Neural cell (in vitro differentiated cells): ENCODE measurements at regions not wholly inside any gene's neighbourhood (a gene's known extent, or its start where the extent isn't known, plus 50 kb on each side); places are given as distances from the start of the nearest gene placed in this dataset.
A peak's percentile ranks its signal among the peaks of the same experiment; 100 is the strongest.

Experiments used
- H2AFZ ChIP-seq: fragments of 200-600, 300-800 bp; sonication (generic), shearing (Covaris generic); 2 replicates; pipeline ENCODE4 v1.6.0; 2014; ENCODE audit warnings: low read depth, mild to moderate bottlenecking, antibody characterized with exemption, low read length, moderate library complexity
- H3F3A ChIP-seq: fragments of 200-600 bp; shearing (Covaris generic); 2 replicates; pipeline ENCODE4 v1.6.1; 2016; ENCODE audit warnings: mild to moderate bottlenecking, moderate library complexity, mixed read lengths, antibody characterized with exemption, low read length; ENCODE audit not compliant: insufficient read depth, poor library complexity, severe bottlenecking
- H3K27ac ChIP-seq: fragments of 200-600, 300-800 bp; sonication (generic), shearing (Covaris generic); 2 replicates; pipeline ENCODE4 v1.5.1; 2014; ENCODE audit warnings: mild to moderate bottlenecking, low read length, moderate library complexity
- H3K27me3 ChIP-seq: fragments of 300-800, 200-600 bp; sonication (generic), shearing (Covaris generic); 2 replicates; pipeline ENCODE4 v1.6.0; 2014; ENCODE audit warnings: mild to moderate bottlenecking, low read depth, low read length, moderate library complexity; ENCODE audit not compliant: insufficient read depth
- H3K36me3 ChIP-seq: fragments of 300-800, 200-600 bp; sonication (generic), shearing (Covaris generic); 2 replicates; pipeline ENCODE4 v1.5.1; 2014; ENCODE audit warnings: mild to moderate bottlenecking, antibody characterized with exemption, low read length, moderate library complexity; ENCODE audit not compliant: insufficient read depth
- H3K4me2 ChIP-seq: fragments of 300-800, 200-600 bp; sonication (generic), shearing (Covaris generic); 2 replicates; pipeline ENCODE4 v1.6.0; 2014; ENCODE audit warnings: mild to moderate bottlenecking, low read length
- H3K4me3 ChIP-seq: fragments of 300-800, 200-600 bp; sonication (generic), shearing (Covaris generic); 2 replicates; pipeline ENCODE4 v1.5.1; 2014; ENCODE audit warnings: mild to moderate bottlenecking, low read length, moderate library complexity
- H3K79me2 ChIP-seq: fragments of 200-600 bp; shearing (Covaris generic); replicated peaks from 2 replicates; pipeline ENCODE4 v1.6.0; 2014; ENCODE audit warnings: mild to moderate bottlenecking, low read length, moderate library complexity; ENCODE audit not compliant: insufficient read depth
- H3K9ac ChIP-seq: fragments of 300-800, 200-600 bp; sonication (generic), shearing (Covaris generic); 2 replicates; pipeline ENCODE4 v1.6.1; 2016; ENCODE audit warnings: mild to moderate bottlenecking, low read length, mixed read lengths
- H3K9me2 ChIP-seq: fragments of 200-600 bp; shearing (Covaris generic); 2 replicates; pipeline ENCODE4 v1.6.1; 2016; ENCODE audit warnings: mild to moderate bottlenecking, low read length, mixed read lengths; ENCODE audit not compliant: insufficient read depth
- H3K9me3 ChIP-seq: fragments of 200-600, 300-800 bp; sonication (generic), shearing (Covaris generic); 2 replicates; pipeline ENCODE4 v1.6.1; 2016; ENCODE audit warnings: mild to moderate bottlenecking, mixed run types, low read length, moderate library complexity, mixed read lengths
- H4K20me1 ChIP-seq: fragments of 200-600 bp; shearing (Covaris generic); 2 replicates; pipeline ENCODE4 v1.6.1; 2016; ENCODE audit warnings: mild to moderate bottlenecking, mixed run types; ENCODE audit not compliant: insufficient read depth
- EP300 ChIP-seq: fragments of 450-650 bp; conservative IDR thresholded peaks from 2 replicates; pipeline ENCODE4 v1.6.1; 2014; ENCODE audit warnings: antibody characterized with exemption, mild to moderate bottlenecking, moderate library complexity; ENCODE audit not compliant: poor library complexity, severe bottlenecking
- EZH2 ChIP-seq: fragments of 200-600, 300-800 bp; shearing (Covaris generic), sonication (generic); IDR thresholded peaks from 2 replicates; pipeline ENCODE4 v1.6.1; 2014; ENCODE audit warnings: antibody characterized with exemption, low read length, borderline replicate concordance, mild to moderate bottlenecking; ENCODE audit not compliant: insufficient read depth, poor library complexity, severe bottlenecking
- MXI1 ChIP-seq: fragments of 450-650 bp; conservative IDR thresholded peaks from 2 replicates; pipeline ENCODE4 v1.6.1; 2014; ENCODE audit warnings: antibody characterized with exemption, mild to moderate bottlenecking; ENCODE audit not compliant: poor library complexity, severe bottlenecking
- POLR2AphosphoS5 ChIP-seq: IDR thresholded peaks from 2 replicates; pipeline ENCODE4 v1.6.1; 2012
- RAD21 ChIP-seq: fragments of 450-650 bp; conservative IDR thresholded peaks from 2 replicates; pipeline ENCODE4 v1.6.1; 2014; ENCODE audit warnings: antibody characterized with exemption, mild to moderate bottlenecking, moderate library complexity
- SMC3 ChIP-seq: fragments of 450-650 bp; conservative IDR thresholded peaks from 2 replicates; pipeline ENCODE4 v1.6.1; 2014; ENCODE audit warnings: antibody characterized with exemption, mild to moderate bottlenecking, moderate library complexity; ENCODE audit not compliant: poor library complexity
- TAF1 ChIP-seq: IDR thresholded peaks from 2 replicates; pipeline ENCODE4 v1.6.1; 2012; ENCODE audit warnings: low read depth
- TF ChIP-seq, protein P1 (sequence below): IDR thresholded peaks from 2 replicates; pipeline ENCODE4 v1.6.1; 2012; ENCODE audit warnings: borderline replicate concordance
- TF ChIP-seq, protein P2 (sequence below): fragments of 450-650 bp; IDR thresholded peaks from 2 replicates; pipeline ENCODE4 v1.5.1; 2014; ENCODE audit warnings: antibody characterized with exemption, mild to moderate bottlenecking, moderate library complexity; ENCODE audit not compliant: poor library complexity, severe bottlenecking

- Histone ChIP-seq H2AFZ (no peak overlapping the region), H3K79me2 (no peaks in the 10 kb centered on the region), H4K20me1 (no peaks in the 10 kb centered on the region), H3K4me3 (no peak overlapping the region), H3K9me3 (no peaks in the 10 kb centered on the region), H3K27me3 (no peaks in the 10 kb centered on the region), H3K4me2 (no peak overlapping the region), H3K27ac (no peak overlapping the region), H3F3A (no peaks in the 10 kb centered on the region), H3K36me3 (no peaks in the 10 kb centered on the region), H3K9me2 (no peaks in the 10 kb centered on the region), H3K9ac (no peak overlapping the region)
- TF ChIP-seq RAD21: peak; percentile 10
- TF ChIP-seq, protein P1, sequence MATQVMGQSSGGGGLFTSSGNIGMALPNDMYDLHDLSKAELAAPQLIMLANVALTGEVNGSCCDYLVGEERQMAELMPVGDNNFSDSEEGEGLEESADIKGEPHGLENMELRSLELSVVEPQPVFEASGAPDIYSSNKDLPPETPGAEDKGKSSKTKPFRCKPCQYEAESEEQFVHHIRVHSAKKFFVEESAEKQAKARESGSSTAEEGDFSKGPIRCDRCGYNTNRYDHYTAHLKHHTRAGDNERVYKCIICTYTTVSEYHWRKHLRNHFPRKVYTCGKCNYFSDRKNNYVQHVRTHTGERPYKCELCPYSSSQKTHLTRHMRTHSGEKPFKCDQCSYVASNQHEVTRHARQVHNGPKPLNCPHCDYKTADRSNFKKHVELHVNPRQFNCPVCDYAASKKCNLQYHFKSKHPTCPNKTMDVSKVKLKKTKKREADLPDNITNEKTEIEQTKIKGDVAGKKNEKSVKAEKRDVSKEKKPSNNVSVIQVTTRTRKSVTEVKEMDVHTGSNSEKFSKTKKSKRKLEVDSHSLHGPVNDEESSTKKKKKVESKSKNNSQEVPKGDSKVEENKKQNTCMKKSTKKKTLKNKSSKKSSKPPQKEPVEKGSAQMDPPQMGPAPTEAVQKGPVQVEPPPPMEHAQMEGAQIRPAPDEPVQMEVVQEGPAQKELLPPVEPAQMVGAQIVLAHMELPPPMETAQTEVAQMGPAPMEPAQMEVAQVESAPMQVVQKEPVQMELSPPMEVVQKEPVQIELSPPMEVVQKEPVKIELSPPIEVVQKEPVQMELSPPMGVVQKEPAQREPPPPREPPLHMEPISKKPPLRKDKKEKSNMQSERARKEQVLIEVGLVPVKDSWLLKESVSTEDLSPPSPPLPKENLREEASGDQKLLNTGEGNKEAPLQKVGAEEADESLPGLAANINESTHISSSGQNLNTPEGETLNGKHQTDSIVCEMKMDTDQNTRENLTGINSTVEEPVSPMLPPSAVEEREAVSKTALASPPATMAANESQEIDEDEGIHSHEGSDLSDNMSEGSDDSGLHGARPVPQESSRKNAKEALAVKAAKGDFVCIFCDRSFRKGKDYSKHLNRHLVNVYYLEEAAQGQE: no peak
- TF ChIP-seq POLR2AphosphoS5: no peak
- no peak for TF ChIP-seq EZH2
- TF ChIP-seq EP300: no peak
- TF ChIP-seq TAF1: no peak
- peak; percentile 28 for TF ChIP-seq SMC3
- no peak for TF ChIP-seq MXI1
- TF ChIP-seq, protein P2, sequence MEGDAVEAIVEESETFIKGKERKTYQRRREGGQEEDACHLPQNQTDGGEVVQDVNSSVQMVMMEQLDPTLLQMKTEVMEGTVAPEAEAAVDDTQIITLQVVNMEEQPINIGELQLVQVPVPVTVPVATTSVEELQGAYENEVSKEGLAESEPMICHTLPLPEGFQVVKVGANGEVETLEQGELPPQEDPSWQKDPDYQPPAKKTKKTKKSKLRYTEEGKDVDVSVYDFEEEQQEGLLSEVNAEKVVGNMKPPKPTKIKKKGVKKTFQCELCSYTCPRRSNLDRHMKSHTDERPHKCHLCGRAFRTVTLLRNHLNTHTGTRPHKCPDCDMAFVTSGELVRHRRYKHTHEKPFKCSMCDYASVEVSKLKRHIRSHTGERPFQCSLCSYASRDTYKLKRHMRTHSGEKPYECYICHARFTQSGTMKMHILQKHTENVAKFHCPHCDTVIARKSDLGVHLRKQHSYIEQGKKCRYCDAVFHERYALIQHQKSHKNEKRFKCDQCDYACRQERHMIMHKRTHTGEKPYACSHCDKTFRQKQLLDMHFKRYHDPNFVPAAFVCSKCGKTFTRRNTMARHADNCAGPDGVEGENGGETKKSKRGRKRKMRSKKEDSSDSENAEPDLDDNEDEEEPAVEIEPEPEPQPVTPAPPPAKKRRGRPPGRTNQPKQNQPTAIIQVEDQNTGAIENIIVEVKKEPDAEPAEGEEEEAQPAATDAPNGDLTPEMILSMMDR: no peak
Observed at GRCh38 chr22:48581205-48581766, 1246.4 kb downstream of the BRD1 start.

DNA sequence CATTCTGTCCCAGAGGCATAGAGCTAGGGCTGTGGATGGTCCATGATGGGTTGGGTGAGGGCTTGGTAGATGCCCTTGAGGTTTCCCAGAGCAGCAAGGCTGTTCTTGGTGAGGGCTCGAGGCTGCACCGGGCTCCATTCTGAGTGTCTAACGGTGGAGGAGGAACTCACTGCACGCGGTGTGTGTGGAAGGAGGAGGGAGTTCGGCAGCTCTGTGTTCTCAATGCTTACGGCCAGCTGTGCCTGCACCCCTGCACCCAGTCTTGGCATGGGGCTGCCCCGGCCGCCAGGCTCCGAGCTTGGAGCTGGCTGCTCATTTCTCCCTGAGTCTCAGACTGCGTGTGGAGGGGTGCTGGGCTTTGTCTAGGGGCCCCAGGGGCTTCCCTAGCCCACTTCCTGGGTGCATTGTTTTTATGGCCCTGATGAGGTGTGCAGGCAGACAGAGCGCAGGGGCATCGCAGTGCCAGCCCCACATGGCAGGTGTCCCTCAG lies 1247.1 kb downstream of the BRD1 start:
- no peaks in the 10 kb centered on the region for H3F3A ChIP-seq
- no peaks in the 10 kb centered on the region for H3K9me2 ChIP-seq
- no peaks in the 10 kb centered on the region for H3K27me3 ChIP-seq
- no peak overlapping the region for H3K27ac ChIP-seq
- H3K36me3 ChIP-seq: no peaks in the 10 kb centered on the region
- TF ChIP-seq SMC3: no peak
- H4K20me1 ChIP-seq: no peaks in the 10 kb centered on the region
- no peaks in the 10 kb centered on the region for H3K79me2 ChIP-seq
- H3K9me3 ChIP-seq: no peaks in the 10 kb centered on the region
- H3K9ac ChIP-seq: no peak overlapping the region
- H3K4me2 ChIP-seq: no peak overlapping the region
- no peak overlapping the region for H2AFZ ChIP-seq
- H3K4me3 ChIP-seq: no peak overlapping the region

DNA sequence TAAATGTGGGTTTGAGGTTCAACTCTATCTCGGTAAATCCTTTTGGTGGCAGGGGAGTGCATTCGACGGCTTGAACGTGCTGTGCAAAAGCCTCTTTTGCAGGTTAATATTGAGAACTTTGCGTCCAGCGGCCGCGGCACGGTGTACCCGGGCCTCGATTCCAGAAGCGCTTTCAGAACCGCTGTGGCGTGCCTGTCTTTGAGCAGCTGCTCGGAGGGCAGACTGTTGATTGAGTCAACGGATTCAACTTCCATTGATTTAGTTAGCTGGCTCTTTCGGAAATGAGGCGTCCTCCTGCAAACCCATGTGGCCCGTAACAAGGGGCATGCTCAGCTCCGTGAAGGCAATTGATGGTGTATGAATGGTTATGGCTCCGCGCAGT lies 1247.8 kb downstream of the BRD1 start:
- H3F3A ChIP-seq: no peaks in the 10 kb centered on the region
- H3K9me2 ChIP-seq: no peaks in the 10 kb centered on the region
- TF ChIP-seq, protein P1: no peak
- TF ChIP-seq EZH2 (no peak), POLR2AphosphoS5 (no peak), SMC3 (no peak), TAF1 (no peak), MXI1 (no peak), EP300 (no peak), RAD21 (no peak)
- TF ChIP-seq, protein P2: no peak
- H3K27me3 ChIP-seq: no peaks in the 10 kb centered on the region
- no peak overlapping the region for H3K4me3 ChIP-seq
- no peaks in the 10 kb centered on the region for H4K20me1 ChIP-seq
- no peaks in the 10 kb centered on the region for H3K79me2 ChIP-seq
- no peaks in the 10 kb centered on the region for H3K36me3 ChIP-seq
- no peak overlapping the region for H2AFZ ChIP-seq
- H3K9ac ChIP-seq: no peak overlapping the region
- H3K9me3 ChIP-seq: no peaks in the 10 kb centered on the region
- H3K27ac ChIP-seq: no peak overlapping the region
- no peak overlapping the region for H3K4me2 ChIP-seq
